ENCODE measurements at regions not wholly inside any gene's neighbourhood (a gene's known extent, or its start where the extent isn't known, plus 50 kb on each side); places are given as distances from the start of the nearest gene placed in this dataset.

- Histone ChIP-seq H3K27me3 (ENCODE audit: control insufficient read depth, insufficient read depth, low read length) (no peaks in the 10 kb centered on the region), H3K36me3 (ENCODE audit: control insufficient read depth, insufficient read depth, low read length) (no peaks in the 10 kb centered on the region)
Measured at GRCh38 chr9:106600955-106601560, 261.9 kb upstream of the ZNF462 start.

GRCh38 chr9:106602344-106602743 is 260.6 kb upstream of the ZNF462 start:
- Histone ChIP-seq H3K27me3 (ENCODE audit: control insufficient read depth, insufficient read depth, low read length) (no peaks in the 10 kb centered on the region), H3K9ac (ENCODE audit: low read depth, low read length) (no peak overlapping the region), H3K4me1 (ENCODE audit: control insufficient read depth, insufficient read depth, low read length) (no peaks in the 10 kb centered on the region)

More at GRCh38 chr9:106600955-106601560, 261.9 kb upstream of the ZNF462 start:
- Histone ChIP-seq H3K9ac (ENCODE audit: low read depth, low read length) (no peak overlapping the region), H3K27ac (ENCODE audit: low read depth, low read length) (no peak overlapping the region), H3K4me3 (ENCODE audit: low read depth, low read length) (no peak overlapping the region), H3K9me3 (ENCODE audit: control insufficient read depth, insufficient read depth, low read length) (no peaks in the 10 kb centered on the region; the same call in 1 of the 2 replicates), H3K4me1 (ENCODE audit: control insufficient read depth, insufficient read depth, low read length) (no peaks in the 10 kb centered on the region)

GRCh38 chr9:106613250-106613737 is 249.7 kb upstream of the ZNF462 start:
- Histone ChIP-seq H3K27me3 (ENCODE audit: control insufficient read depth, insufficient read depth, low read length) (no peaks in the 10 kb centered on the region), H3K9ac (ENCODE audit: low read depth, low read length) (no peak overlapping the region), H3K9me3 (ENCODE audit: control insufficient read depth, insufficient read depth, low read length) (no peaks in the 10 kb centered on the region), H3K4me1 (ENCODE audit: control insufficient read depth, insufficient read depth, low read length) (peaks cover 9% of the 10 kb centered on the region), H3K36me3 (ENCODE audit: control insufficient read depth, insufficient read depth, low read length) (no peaks in the 10 kb centered on the region), H3K27ac (ENCODE audit: low read depth, low read length) (no peak overlapping the region), H3K4me3 (ENCODE audit: low read depth, low read length) (no peak overlapping the region)

More at GRCh38 chr9:106602344-106602743, 260.6 kb upstream of the ZNF462 start:
- H3K4me3 ChIP-seq (ENCODE audit: low read depth, low read length), result no peak overlapping the region
- H3K36me3 ChIP-seq (ENCODE audit: control insufficient read depth, insufficient read depth, low read length), result no peaks in the 10 kb centered on the region
- no peak overlapping the region for H3K27ac ChIP-seq (ENCODE audit: low read depth, low read length)
- no peaks in the 10 kb centered on the region; the same call in 1 of the 2 replicates for H3K9me3 ChIP-seq (ENCODE audit: control insufficient read depth, insufficient read depth, low read length)

GRCh38 chr9:106615118-106615889 is 247.7 kb upstream of the ZNF462 start:
- no peaks in the 10 kb centered on the region for H3K9me3 ChIP-seq (ENCODE audit: control insufficient read depth, insufficient read depth, low read length)
- H3K27ac ChIP-seq (ENCODE audit: low read depth, low read length), result no peak overlapping the region
- H3K36me3 ChIP-seq (ENCODE audit: control insufficient read depth, insufficient read depth, low read length), result no peaks in the 10 kb centered on the region
- no peak overlapping the region for H3K4me3 ChIP-seq (ENCODE audit: low read depth, low read length)
- H3K27me3 ChIP-seq (ENCODE audit: control insufficient read depth, insufficient read depth, low read length), result no peaks in the 10 kb centered on the region
- peaks cover 13% of the 10 kb centered on the region for H3K4me1 ChIP-seq (ENCODE audit: control insufficient read depth, insufficient read depth, low read length)
- H3K9ac ChIP-seq (ENCODE audit: low read depth, low read length), result no peak overlapping the region

- no peak overlapping the region for H3K4me3 ChIP-seq (ENCODE audit: low read depth, low read length)
- H3K27ac ChIP-seq (ENCODE audit: low read depth, low read length), result no peak overlapping the region
- H3K36me3 ChIP-seq (ENCODE audit: control insufficient read depth, insufficient read depth, low read length), result no peaks in the 10 kb centered on the region
- H3K9ac ChIP-seq (ENCODE audit: low read depth, low read length), result no peak overlapping the region
- H3K9me3 ChIP-seq (ENCODE audit: control insufficient read depth, insufficient read depth, low read length), result no peaks in the 10 kb centered on the region
- peaks cover 5% of the 10 kb centered on the region; the same call in 1 of the 2 replicates for H3K27me3 ChIP-seq (ENCODE audit: control insufficient read depth, insufficient read depth, low read length)
- H3K4me1 ChIP-seq (ENCODE audit: control insufficient read depth, insufficient read depth, low read length), result peaks cover 20% of the 10 kb centered on the region
Measured at GRCh38 chr9:106616026-106616425, 246.9 kb upstream of the ZNF462 start.

- Histone ChIP-seq H3K36me3 (ENCODE audit: control insufficient read depth, insufficient read depth, low read length) (no peaks in the 10 kb centered on the region), H3K9me3 (ENCODE audit: control insufficient read depth, insufficient read depth, low read length) (no peaks in the 10 kb centered on the region), H3K4me1 (ENCODE audit: control insufficient read depth, insufficient read depth, low read length) (peaks cover 28% of the 10 kb centered on the region), H3K4me3 (ENCODE audit: low read depth, low read length) (no peak overlapping the region), H3K27me3 (ENCODE audit: control insufficient read depth, insufficient read depth, low read length) (peaks cover 5% of the 10 kb centered on the region; the same call in 1 of the 2 replicates), H3K9ac (ENCODE audit: low read depth, low read length) (no peak overlapping the region), H3K27ac (ENCODE audit: low read depth, low read length) (no peak overlapping the region)
Measured at GRCh38 chr9:106616851-106617345, 246.1 kb upstream of the ZNF462 start.

- Histone ChIP-seq H3K4me3 (ENCODE audit: low read depth, low read length) (no peak overlapping the region), H3K27me3 (ENCODE audit: control insufficient read depth, insufficient read depth, low read length) (peaks cover 5% of the 10 kb centered on the region; the same call in 1 of the 2 replicates), H3K36me3 (ENCODE audit: control insufficient read depth, insufficient read depth, low read length) (no peaks in the 10 kb centered on the region), H3K9ac (ENCODE audit: low read depth, low read length) (no peak overlapping the region), H3K9me3 (ENCODE audit: control insufficient read depth, insufficient read depth, low read length) (no peaks in the 10 kb centered on the region), H3K4me1 (ENCODE audit: control insufficient read depth, insufficient read depth, low read length) (peaks cover 31% of the 10 kb centered on the region), H3K27ac (ENCODE audit: low read depth, low read length) (no peak overlapping the region)
Measured at GRCh38 chr9:106619211-106619610, 243.8 kb upstream of the ZNF462 start.

GRCh38 chr9:106620081-106620480 is 242.9 kb upstream of the ZNF462 start:
- Histone ChIP-seq H3K4me1 (ENCODE audit: control insufficient read depth, insufficient read depth, low read length) (peaks cover 31% of the 10 kb centered on the region), H3K4me3 (ENCODE audit: low read depth, low read length) (no peak overlapping the region), H3K9me3 (ENCODE audit: control insufficient read depth, insufficient read depth, low read length) (no peaks in the 10 kb centered on the region), H3K27me3 (ENCODE audit: control insufficient read depth, insufficient read depth, low read length) (peaks cover 5% of the 10 kb centered on the region; the same call in 1 of the 2 replicates), H3K36me3 (ENCODE audit: control insufficient read depth, insufficient read depth, low read length) (no peaks in the 10 kb centered on the region), H3K9ac (ENCODE audit: low read depth, low read length) (no peak overlapping the region), H3K27ac (ENCODE audit: low read depth, low read length) (no peak overlapping the region)

- peaks cover 5% of the 10 kb centered on the region; the same call in 1 of the 2 replicates for H3K27me3 ChIP-seq (ENCODE audit: control insufficient read depth, insufficient read depth, low read length)
- H3K4me3 ChIP-seq (ENCODE audit: low read depth, low read length), result no peak overlapping the region
- H3K9ac ChIP-seq (ENCODE audit: low read depth, low read length), result peak overlapping the region; percentile 1; the same call in 1 of the 2 replicates
- no peak overlapping the region for H3K27ac ChIP-seq (ENCODE audit: low read depth, low read length)
- peaks cover 31% of the 10 kb centered on the region for H3K4me1 ChIP-seq (ENCODE audit: control insufficient read depth, insufficient read depth, low read length)
- no peaks in the 10 kb centered on the region for H3K36me3 ChIP-seq (ENCODE audit: control insufficient read depth, insufficient read depth, low read length)
- no peaks in the 10 kb centered on the region for H3K9me3 ChIP-seq (ENCODE audit: control insufficient read depth, insufficient read depth, low read length)
Measured at GRCh38 chr9:106620866-106621265, 242.1 kb upstream of the ZNF462 start.

GRCh38 chr9:106621313-106622163 is 241.4 kb upstream of the ZNF462 start:
- no peaks in the 10 kb centered on the region for H3K36me3 ChIP-seq (ENCODE audit: control insufficient read depth, insufficient read depth, low read length)
- H3K27ac ChIP-seq (ENCODE audit: low read depth, low read length), result peak overlapping the region; percentile 56
- H3K4me1 ChIP-seq (ENCODE audit: control insufficient read depth, insufficient read depth, low read length), result peaks cover 25% of the 10 kb centered on the region
- no peaks in the 10 kb centered on the region for H3K9me3 ChIP-seq (ENCODE audit: control insufficient read depth, insufficient read depth, low read length)
- peaks cover 5% of the 10 kb centered on the region; the same call in 1 of the 2 replicates for H3K27me3 ChIP-seq (ENCODE audit: control insufficient read depth, insufficient read depth, low read length)
- H3K9ac ChIP-seq (ENCODE audit: low read depth, low read length), result no peak overlapping the region
- peak overlapping the region; percentile 20; the same call in 1 of the 2 replicates for H3K4me3 ChIP-seq (ENCODE audit: low read depth, low read length)
